ENCODE measurements at regions not wholly inside any gene's neighbourhood (a gene's known extent, or its start where the extent isn't known, plus 50 kb on each side); places are given as distances from the start of the nearest gene placed in this dataset.

GRCh38 chr5:24068524-24068923 is 561.1 kb downstream of the PRDM9 start:
- H3K4me1 ChIP-seq (ENCODE audit: control insufficient read depth, insufficient read depth, low read length): no peaks in the 10 kb centered on the region
- H3K36me3 ChIP-seq (ENCODE audit: control insufficient read depth, insufficient read depth, low read length): no peaks in the 10 kb centered on the region
- no peaks in the 10 kb centered on the region for H3K27me3 ChIP-seq (ENCODE audit: control insufficient read depth, insufficient read depth, low read length)
- no peak overlapping the region for H3K9ac ChIP-seq (ENCODE audit: low read depth, low read length)
- no peak overlapping the region for H3K4me3 ChIP-seq (ENCODE audit: low read depth, low read length)
- H3K9me3 ChIP-seq (ENCODE audit: control insufficient read depth, insufficient read depth, low read length): no peaks in the 10 kb centered on the region

DNA sequence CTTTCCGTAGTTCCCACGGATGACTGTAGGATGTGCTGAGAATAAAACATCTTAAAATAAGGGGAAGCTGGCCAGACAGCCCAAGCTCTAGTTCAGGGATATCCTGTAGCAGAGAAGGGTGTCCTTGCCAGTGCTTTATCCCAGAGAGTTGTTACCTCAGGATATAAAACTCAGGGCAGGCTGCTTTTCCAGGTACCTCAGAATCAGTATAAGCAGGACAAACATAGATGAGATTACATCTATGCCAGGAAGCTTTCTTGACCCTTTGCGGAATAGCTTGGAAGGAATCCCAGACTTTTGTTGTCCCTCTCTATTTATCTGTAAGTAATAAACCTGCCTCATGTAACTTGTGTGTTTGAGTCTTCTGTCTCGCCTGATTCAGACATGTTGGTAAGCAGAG is 565.7 kb downstream of the PRDM9 start:
- Histone ChIP-seq H3K9me3 (ENCODE audit: control insufficient read depth, insufficient read depth, low read length) (no peaks in the 10 kb centered on the region), H3K4me1 (ENCODE audit: control insufficient read depth, insufficient read depth, low read length) (no peaks in the 10 kb centered on the region), H3K27me3 (ENCODE audit: control insufficient read depth, insufficient read depth, low read length) (no peaks in the 10 kb centered on the region), H3K36me3 (ENCODE audit: control insufficient read depth, insufficient read depth, low read length) (no peaks in the 10 kb centered on the region), H3K4me3 (ENCODE audit: low read depth, low read length) (no peak overlapping the region), H3K9ac (ENCODE audit: low read depth, low read length) (no peak overlapping the region)

DNA sequence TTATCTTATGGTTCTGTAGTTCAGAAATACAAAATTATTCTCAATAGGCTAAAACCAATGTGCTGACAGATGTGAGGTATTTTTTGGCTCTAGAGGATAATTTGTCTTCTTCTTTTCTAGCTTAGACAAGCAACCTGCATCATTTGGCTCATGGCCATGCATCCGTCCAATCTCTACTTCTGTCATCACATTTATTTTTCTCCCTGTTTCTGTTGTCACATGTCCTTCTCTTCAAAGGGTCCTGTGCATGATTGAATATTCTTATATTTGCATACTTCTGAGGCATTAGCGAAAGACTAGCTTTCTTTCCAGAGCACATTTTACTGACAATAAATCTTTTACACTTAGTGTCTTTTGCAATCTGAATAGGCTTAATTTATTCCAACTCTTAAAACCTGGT is 564.7 kb downstream of the CDH10 start:
- no peak overlapping the region for H3K4me3 ChIP-seq (ENCODE audit: low read depth, low read length)
- H3K9ac ChIP-seq (ENCODE audit: low read depth, low read length): no peak overlapping the region
- H3K36me3 ChIP-seq (ENCODE audit: control insufficient read depth, insufficient read depth, low read length): no peaks in the 10 kb centered on the region

GRCh38 chr5:24094081-24094679 is 550.6 kb downstream of the CDH10 start:
- Histone ChIP-seq H3K9ac (ENCODE audit: low read depth, low read length) (no peak overlapping the region), H3K4me3 (ENCODE audit: low read depth, low read length) (no peak overlapping the region), H3K9me3 (ENCODE audit: control insufficient read depth, insufficient read depth, low read length) (no peaks in the 10 kb centered on the region), H3K36me3 (ENCODE audit: control insufficient read depth, insufficient read depth, low read length) (no peaks in the 10 kb centered on the region), H3K27me3 (ENCODE audit: control insufficient read depth, insufficient read depth, low read length) (no peaks in the 10 kb centered on the region), H3K4me1 (ENCODE audit: control insufficient read depth, insufficient read depth, low read length) (no peaks in the 10 kb centered on the region)

More for the DNA sequence above, 564.7 kb downstream of the CDH10 start:
- Histone ChIP-seq H3K27me3 (ENCODE audit: control insufficient read depth, insufficient read depth, low read length) (no peaks in the 10 kb centered on the region), H3K9me3 (ENCODE audit: control insufficient read depth, insufficient read depth, low read length) (no peaks in the 10 kb centered on the region), H3K4me1 (ENCODE audit: control insufficient read depth, insufficient read depth, low read length) (no peaks in the 10 kb centered on the region)

DNA sequence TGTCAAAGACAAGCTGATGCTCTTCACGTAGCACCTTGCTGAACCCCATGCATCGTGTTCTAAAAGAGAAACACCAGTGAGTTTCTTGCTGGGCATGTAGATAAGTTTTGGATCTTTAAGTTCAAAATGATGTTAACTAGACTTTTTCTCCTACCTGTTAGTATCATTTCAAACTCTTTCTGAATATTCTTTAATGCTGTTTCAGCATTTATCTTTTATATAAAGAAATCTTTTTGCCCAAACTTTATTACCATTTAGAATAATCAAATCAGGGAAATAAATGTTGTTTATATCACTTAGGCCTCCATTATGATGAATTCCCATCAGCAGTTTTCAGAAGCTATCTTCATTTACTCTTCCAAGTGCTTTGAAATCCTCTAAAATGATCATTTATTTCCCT is 542.8 kb downstream of the CDH10 start:
- Histone ChIP-seq H3K4me1 (ENCODE audit: control insufficient read depth, insufficient read depth, low read length) (no peaks in the 10 kb centered on the region), H3K4me3 (ENCODE audit: low read depth, low read length) (no peak overlapping the region), H3K9me3 (ENCODE audit: control insufficient read depth, insufficient read depth, low read length) (no peaks in the 10 kb centered on the region), H3K27me3 (ENCODE audit: control insufficient read depth, insufficient read depth, low read length) (no peaks in the 10 kb centered on the region), H3K36me3 (ENCODE audit: control insufficient read depth, insufficient read depth, low read length) (no peaks in the 10 kb centered on the region), H3K9ac (ENCODE audit: low read depth, low read length) (no peak overlapping the region)

DNA sequence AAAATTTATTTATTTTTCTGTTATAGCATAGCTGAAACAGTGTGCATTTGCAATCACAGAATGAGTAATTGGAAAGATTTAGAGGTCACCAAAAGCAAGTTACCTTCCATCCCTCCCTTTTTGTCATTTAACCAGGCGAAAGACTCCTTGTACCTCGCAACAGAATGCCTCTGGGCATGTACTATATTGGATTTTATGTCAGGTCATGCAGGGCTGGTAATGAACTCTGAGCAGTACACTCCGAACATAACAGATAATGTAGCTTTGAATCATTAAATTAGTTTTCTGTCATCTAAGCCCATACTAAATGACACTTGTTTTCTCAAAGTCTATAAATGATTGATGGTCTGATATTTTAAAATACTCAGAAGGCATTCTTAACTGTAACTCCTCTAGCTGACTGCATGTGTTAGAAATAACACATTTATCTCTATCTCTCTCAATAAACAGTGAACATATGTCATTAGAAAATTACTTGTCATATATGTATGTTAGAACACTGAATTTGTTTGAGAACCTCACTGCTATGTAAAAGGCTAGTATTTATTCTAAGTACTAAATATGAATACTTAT is 541.2 kb downstream of the CDH10 start:
- no peak overlapping the region for H3K4me3 ChIP-seq (ENCODE audit: low read depth, low read length)
- no peaks in the 10 kb centered on the region for H3K9me3 ChIP-seq (ENCODE audit: control insufficient read depth, insufficient read depth, low read length)
- no peaks in the 10 kb centered on the region for H3K4me1 ChIP-seq (ENCODE audit: control insufficient read depth, insufficient read depth, low read length)

DNA sequence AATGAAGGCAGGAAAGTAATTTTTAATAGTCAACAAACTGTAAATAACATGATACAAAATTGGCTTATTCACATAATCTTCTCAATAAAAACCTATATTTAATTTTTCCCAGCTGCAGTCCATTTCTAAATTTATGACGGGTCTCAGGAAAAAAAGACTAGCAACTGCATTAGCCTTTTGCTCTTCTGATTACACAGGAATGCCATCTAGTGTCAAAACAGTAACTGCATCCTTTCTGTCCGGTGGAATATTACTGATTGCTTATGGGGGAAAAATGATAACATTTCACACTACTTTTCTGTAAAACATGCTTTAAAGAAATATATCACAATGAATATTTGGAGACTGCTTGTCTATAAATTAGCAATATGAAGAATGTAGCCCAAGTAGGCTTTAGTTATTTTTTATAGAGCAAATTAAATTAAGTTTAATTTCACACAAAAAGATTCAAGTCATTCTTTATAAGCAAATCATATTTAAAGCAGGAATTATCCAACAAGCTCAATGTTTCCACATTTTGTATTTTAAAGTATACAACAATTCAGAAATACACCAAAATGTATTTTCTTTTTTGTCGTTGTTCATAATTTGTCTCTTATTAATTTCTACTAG is 534.7 kb downstream of the CDH10 start:
- Histone ChIP-seq H3K36me3 (ENCODE audit: control insufficient read depth, insufficient read depth, low read length) (no peaks in the 10 kb centered on the region), H3K27me3 (ENCODE audit: control insufficient read depth, insufficient read depth, low read length) (no peaks in the 10 kb centered on the region), H3K9ac (ENCODE audit: low read depth, low read length) (no peak overlapping the region), H3K9me3 (ENCODE audit: control insufficient read depth, insufficient read depth, low read length) (no peaks in the 10 kb centered on the region), H3K4me1 (ENCODE audit: control insufficient read depth, insufficient read depth, low read length) (no peaks in the 10 kb centered on the region), H3K4me3 (ENCODE audit: low read depth, low read length) (no peak overlapping the region)

More for the DNA sequence above, 541.2 kb downstream of the CDH10 start:
- H3K36me3 ChIP-seq (ENCODE audit: control insufficient read depth, insufficient read depth, low read length): no peaks in the 10 kb centered on the region
- H3K9ac ChIP-seq (ENCODE audit: low read depth, low read length): no peak overlapping the region
- H3K27me3 ChIP-seq (ENCODE audit: control insufficient read depth, insufficient read depth, low read length): no peaks in the 10 kb centered on the region

DNA sequence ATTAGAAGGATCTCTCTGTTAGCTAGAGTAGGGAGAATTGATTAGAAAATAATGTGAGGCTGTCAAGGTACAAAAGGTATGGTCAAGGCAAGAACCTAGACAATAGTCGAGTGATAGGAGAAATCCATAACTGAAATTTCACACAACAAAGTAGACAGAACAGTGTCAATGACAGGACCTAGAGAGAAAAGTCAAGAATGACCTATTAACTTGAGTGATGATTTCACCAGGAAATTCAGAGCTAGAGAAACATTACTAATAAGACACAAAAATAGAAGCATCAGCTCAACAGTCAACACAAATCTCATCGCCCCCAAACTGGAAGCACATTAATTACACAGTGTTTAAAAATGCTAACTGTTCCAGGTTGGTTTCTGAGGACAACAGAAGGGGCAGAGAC is 532.4 kb downstream of the CDH10 start:
- H3K9me3 ChIP-seq (ENCODE audit: control insufficient read depth, insufficient read depth, low read length): no peaks in the 10 kb centered on the region
- no peaks in the 10 kb centered on the region for H3K27me3 ChIP-seq (ENCODE audit: control insufficient read depth, insufficient read depth, low read length)
- H3K9ac ChIP-seq (ENCODE audit: low read depth, low read length): no peak overlapping the region
- H3K4me3 ChIP-seq (ENCODE audit: low read depth, low read length): no peak overlapping the region
- no peaks in the 10 kb centered on the region for H3K4me1 ChIP-seq (ENCODE audit: control insufficient read depth, insufficient read depth, low read length)
- no peaks in the 10 kb centered on the region for H3K36me3 ChIP-seq (ENCODE audit: control insufficient read depth, insufficient read depth, low read length)

- Histone ChIP-seq H3K9ac (ENCODE audit: low read depth, low read length) (no peak overlapping the region), H3K4me3 (ENCODE audit: low read depth, low read length) (no peak overlapping the region), H3K36me3 (ENCODE audit: control insufficient read depth, insufficient read depth, low read length) (no peaks in the 10 kb centered on the region), H3K4me1 (ENCODE audit: control insufficient read depth, insufficient read depth, low read length) (no peaks in the 10 kb centered on the region), H3K9me3 (ENCODE audit: control insufficient read depth, insufficient read depth, low read length) (no peaks in the 10 kb centered on the region), H3K27me3 (ENCODE audit: control insufficient read depth, insufficient read depth, low read length) (no peaks in the 10 kb centered on the region)
These were observed 526.4 kb downstream of the CDH10 start for GRCh38 chr5:24118351-24118750.

GRCh38 chr5:24135536-24135935 is 509.2 kb downstream of the CDH10 start:
- H3K4me1 ChIP-seq (ENCODE audit: control insufficient read depth, insufficient read depth, low read length): no peaks in the 10 kb centered on the region
- no peak overlapping the region for H3K9ac ChIP-seq (ENCODE audit: low read depth, low read length)
- H3K36me3 ChIP-seq (ENCODE audit: control insufficient read depth, insufficient read depth, low read length): no peaks in the 10 kb centered on the region
- no peaks in the 10 kb centered on the region for H3K9me3 ChIP-seq (ENCODE audit: control insufficient read depth, insufficient read depth, low read length)
- H3K27me3 ChIP-seq (ENCODE audit: control insufficient read depth, insufficient read depth, low read length): no peaks in the 10 kb centered on the region
- H3K4me3 ChIP-seq (ENCODE audit: low read depth, low read length): no peak overlapping the region

DNA sequence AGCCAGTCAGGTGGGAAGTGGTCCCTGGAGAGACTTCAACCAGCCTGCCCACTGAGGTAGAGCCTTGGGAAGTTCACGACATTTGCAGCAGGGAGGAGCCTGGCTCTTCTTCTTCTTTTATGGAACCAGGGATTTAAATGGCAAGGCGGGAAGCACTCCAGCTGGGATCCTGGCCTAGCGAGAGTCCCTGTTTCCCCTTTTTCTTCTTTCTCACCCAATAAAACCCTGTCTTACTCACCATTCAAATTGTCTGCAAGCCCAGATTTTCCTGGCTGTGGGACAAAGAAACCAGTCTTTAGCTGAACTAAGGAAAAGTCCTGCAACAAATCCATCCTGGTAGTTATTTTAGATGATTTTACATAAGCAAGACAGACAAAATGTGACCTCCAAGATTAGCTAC is 503.7 kb downstream of the CDH10 start:
- H3K9ac ChIP-seq (ENCODE audit: low read depth, low read length): no peak overlapping the region
- no peaks in the 10 kb centered on the region for H3K36me3 ChIP-seq (ENCODE audit: control insufficient read depth, insufficient read depth, low read length)
- no peaks in the 10 kb centered on the region for H3K27me3 ChIP-seq (ENCODE audit: control insufficient read depth, insufficient read depth, low read length)
- H3K4me3 ChIP-seq (ENCODE audit: low read depth, low read length): no peak overlapping the region
- no peaks in the 10 kb centered on the region for H3K4me1 ChIP-seq (ENCODE audit: control insufficient read depth, insufficient read depth, low read length)
- H3K9me3 ChIP-seq (ENCODE audit: control insufficient read depth, insufficient read depth, low read length): no peaks in the 10 kb centered on the region

DNA sequence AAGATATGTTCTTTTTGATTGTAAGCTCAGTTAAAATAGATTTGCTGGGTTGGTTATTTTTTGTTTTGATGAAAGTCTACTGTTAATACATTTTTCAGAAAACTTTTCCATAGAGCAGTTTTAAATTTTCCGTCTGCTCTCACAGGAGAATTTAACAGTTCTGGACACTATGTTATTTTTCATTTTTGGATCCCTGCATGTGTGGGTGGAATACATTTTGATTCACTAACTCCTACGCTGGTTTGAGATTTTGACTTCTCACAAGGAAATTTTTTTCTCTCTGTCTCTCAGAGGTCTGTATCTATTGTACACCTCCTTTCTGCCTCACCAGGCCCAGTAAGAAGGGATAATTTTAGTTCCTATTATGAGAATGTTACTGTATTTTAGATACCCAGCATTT is 502.4 kb downstream of the CDH10 start:
- Histone ChIP-seq H3K4me3 (ENCODE audit: low read depth, low read length) (no peak overlapping the region), H3K36me3 (ENCODE audit: control insufficient read depth, insufficient read depth, low read length) (no peaks in the 10 kb centered on the region), H3K9ac (ENCODE audit: low read depth, low read length) (no peak overlapping the region), H3K9me3 (ENCODE audit: control insufficient read depth, insufficient read depth, low read length) (no peaks in the 10 kb centered on the region), H3K27me3 (ENCODE audit: control insufficient read depth, insufficient read depth, low read length) (no peaks in the 10 kb centered on the region), H3K4me1 (ENCODE audit: control insufficient read depth, insufficient read depth, low read length) (no peaks in the 10 kb centered on the region)
